Endothelial cell of umbilical vein (primary cell): ENCODE measurements at regions not wholly inside any gene's neighbourhood (a gene's known extent, or its start where the extent isn't known, plus 50 kb on each side); places are given as distances from the start of the nearest gene placed in this dataset.

Experiments
- BruUV-seq: library from RNA; stranded (reverse); fragments of 400-500 nt; replicated peaks from 2 replicates; lab custom pipeline; 2021; lab: Mats Ljungman, UMichigan
- CTCF ChIA-PET: fragments of 300-600, 350-600 bp; sonication (Branson Sonifier 250); formaldehyde crosslinking; loops from one replicate; lab custom pipeline; 2021; ENCODE audit warnings: antibody characterized with exemption, inconsistent platforms; lab: Charles Lee
- POLR2A ChIA-PET: fragments of 300-600, 350-600 bp; sonication (Branson Sonifier 250); formaldehyde crosslinking; loops from one replicate; lab custom pipeline; 2021; ENCODE audit warnings: antibody characterized with exemption, inconsistent platforms; lab: Charles Lee
- DNase-seq: peaks from one replicate; pipeline ENCODE4 v3.0.0-alpha.2; 2011; ENCODE audit warnings: low read depth, low spot score
- FAIRE-seq: peaks from 2 replicates; lab custom pipeline; 2011; peaks lifted over from hg19 to GRCh38; lab: Jason Lieb, UNC
- H2AFZ ChIP-seq: 2 replicates; pipeline ENCODE4 v1.6.0; 2012; ENCODE audit warnings: low read depth, low read length, control low read depth, inconsistent platforms
- H3K27ac ChIP-seq: 2 replicates; pipeline ENCODE4 v1.5.1; 2011; ENCODE audit warnings: low read depth, mild to moderate bottlenecking, control low read depth, low read length, moderate library complexity; ENCODE audit not compliant: insufficient read depth
- H3K27me3 ChIP-seq, 2 experiments: 2 replicates each; pipeline versions ENCODE4 v1.6.0 to v1.6.1; 2011; ENCODE audit warnings: low read length in 2 of 2, mixed read lengths in 1 of 2; ENCODE audit not compliant: control insufficient read depth in 2 of 2, insufficient read depth in 2 of 2
- H3K36me3 ChIP-seq, 2 experiments: 2 replicates in 1 of 2; 3 replicates in 1 of 2; pipeline ENCODE4 v1.5.1; 2011; ENCODE audit warnings: low read length in 2 of 2, mild to moderate bottlenecking in 1 of 2, moderate library complexity in 1 of 2; ENCODE audit not compliant: control insufficient read depth in 2 of 2, insufficient read depth in 2 of 2; ENCODE audit errors: extremely low read depth in 1 of 2
- H3K4me1 ChIP-seq: 3 replicates; pipeline ENCODE4 v1.5.1; 2011; ENCODE audit warnings: mild to moderate bottlenecking, low read length; ENCODE audit not compliant: control insufficient read depth, insufficient read depth; ENCODE audit errors: extremely low read depth
- H3K4me2 ChIP-seq: 2 replicates; pipeline ENCODE4 v1.6.1; 2011; ENCODE audit warnings: low read length, control low read depth, mixed read lengths; ENCODE audit not compliant: insufficient read depth
- H3K4me3 ChIP-seq, 3 experiments: fragments of 200-600 bp in 1 of 3; sonication (generic), shearing (Covaris generic) in 1 of 3; replicated peaks in 1 of 3; 2 replicates each; pipeline ENCODE4 v1.5.1; 2011 to 2016; ENCODE audit warnings: control low read depth in 3 of 3, low read length in 3 of 3, mild to moderate bottlenecking in 2 of 3, inconsistent platforms in 1 of 3, low read depth in 1 of 3, moderate library complexity in 1 of 3; ENCODE audit not compliant: insufficient read depth in 1 of 3
- H3K79me2 ChIP-seq: 2 replicates; pipeline ENCODE4 v1.6.0; 2012; ENCODE audit warnings: low read length, inconsistent platforms; ENCODE audit not compliant: control insufficient read depth, insufficient read depth
- H3K9ac ChIP-seq: replicated peaks from 2 replicates; pipeline ENCODE3; 2011; ENCODE audit warnings: low read length, control low read depth; ENCODE audit not compliant: insufficient read depth; ENCODE audit errors: extremely low read depth
- H3K9me1 ChIP-seq: replicated peaks from 3 replicates; pipeline ENCODE4 v1.6.0; 2011; ENCODE audit warnings: mild to moderate bottlenecking, low read length; ENCODE audit not compliant: control insufficient read depth, insufficient read depth; ENCODE audit errors: extremely low read depth
- H3K9me3 ChIP-seq: replicated peaks from 2 replicates; pipeline ENCODE4 v1.5.1; 2012; ENCODE audit warnings: low read length, inconsistent platforms; ENCODE audit not compliant: control insufficient read depth, insufficient read depth
- H4K20me1 ChIP-seq: replicated peaks from 2 replicates; pipeline ENCODE3; 2011; ENCODE audit warnings: mild to moderate bottlenecking, low read length; ENCODE audit not compliant: control insufficient read depth, insufficient read depth; ENCODE audit errors: extremely low read depth
- CTCF ChIP-seq, 2 donors: IDR thresholded peaks; 1 replicate in 1 of 2; 2 replicates in 1 of 2; pipeline ENCODE4 v1.5.1; 2011; ENCODE audit warnings: low read length in 2 of 2, mild to moderate bottlenecking in 2 of 2, moderate library complexity in 2 of 2, control low read depth in 1 of 2, inconsistent platforms in 1 of 2, low read depth in 1 of 2; ENCODE audit not compliant: insufficient read depth in 1 of 2; ENCODE audit errors: extremely low read depth in 1 of 2
- EZH2 ChIP-seq: IDR thresholded peaks from 2 replicates; pipeline ENCODE4 v1.6.1; 2012; ENCODE audit warnings: borderline replicate concordance, low read depth, mild to moderate bottlenecking, moderate library complexity, low read length, inconsistent platforms; ENCODE audit not compliant: severe bottlenecking
- FOS ChIP-seq: IDR thresholded peaks from 2 replicates; pipeline ENCODE4 v1.6.1; 2011; ENCODE audit warnings: mild to moderate bottlenecking, low read length, moderate library complexity, borderline replicate concordance; ENCODE audit not compliant: insufficient read depth
- GATA2 ChIP-seq: IDR thresholded peaks from 2 replicates; pipeline ENCODE4 v1.7.0; 2011; ENCODE audit warnings: low read depth, mild to moderate bottlenecking, moderate library complexity, mixed read lengths, low read length; ENCODE audit not compliant: insufficient read length, insufficient read depth
- JUN ChIP-seq: IDR thresholded peaks from 2 replicates; pipeline ENCODE4 v1.6.1; 2011; ENCODE audit warnings: borderline replicate concordance, low read depth; ENCODE audit not compliant: insufficient read length, insufficient read depth
- MAX ChIP-seq: IDR thresholded peaks from 2 replicates; pipeline ENCODE4 v1.6.1; 2011; ENCODE audit not compliant: insufficient read depth, insufficient read length
- MYC ChIP-seq: IDR thresholded peaks from one replicate; pipeline ENCODE4 v1.6.1; 2011; ENCODE audit warnings: mild to moderate bottlenecking, low read depth, low read length
- POLR2A ChIP-seq: IDR thresholded peaks from 2 replicates; pipeline ENCODE4 v1.6.1; 2012; ENCODE audit warnings: low read depth, mild to moderate bottlenecking, control low read depth, low read length
- POLR2AphosphoS5 ChIP-seq: IDR thresholded peaks from 2 replicates; pipeline ENCODE4 v1.6.1; 2012; ENCODE audit warnings: low read depth, mild to moderate bottlenecking, control low read depth, low read length, moderate library complexity; ENCODE audit not compliant: insufficient read depth
- dilution Hi-C: fragments of 300-500 bp; cut with MboI; formaldehyde crosslinking; loops from one replicate; pipeline ENCODE4 v1.15.0; 2019; ENCODE audit warnings: low sequenced_read_pairs; ENCODE audit not compliant: extremely low pct_ligation_motif_present
- intact Hi-C: fragments of 100-400 bp; cut with micrococcal nuclease; formaldehyde crosslinking; loops from one replicate; pipeline ENCODE4 v1.10.0; 2022

GRCh38 chr2:211174021-211174420 is 617.6 kb downstream of the CPS1 start:
- Histone ChIP-seq H4K20me1 (no peaks in the 10 kb centered on the region), H3K9me3 (no peaks in the 10 kb centered on the region), H3K36me3 (no peaks in the 10 kb centered on the region), H3K4me1 (no peaks in the 10 kb centered on the region), H3K9me1 (no peaks in the 10 kb centered on the region), H2AFZ (no peak overlapping the region), H3K4me2 (no peak overlapping the region), H3K79me2 (no peaks in the 10 kb centered on the region), H3K27me3 (no peaks in the 10 kb centered on the region), H3K9ac (no peak overlapping the region), H3K27ac (no peak overlapping the region), H3K4me3 (no peak overlapping the region)
- POLR2A ChIA-PET: no interaction called here
- intact Hi-C loops (no loop called here), dilution Hi-C loops (no loop called here)
- no TSS peak for BruUV-seq
- no peak for TF ChIP-seq MAX
- TF ChIP-seq MYC: no peak
- TF ChIP-seq POLR2A: no peak
- TF ChIP-seq GATA2: no peak
- no peak for TF ChIP-seq POLR2AphosphoS5
- TF ChIP-seq EZH2: no peak
- TF ChIP-seq JUN: no peak
- TF ChIP-seq FOS: no peak
- no peak for TF ChIP-seq CTCF (IDR thresholded peaks at IDR 0.05; ENCODE audit: extremely low read depth in 1 of 2, insufficient read depth in 1 of 2, low read depth in 1 of 2, low read length in 2 of 2)
- CTCF ChIA-PET: no interaction called here
- FAIRE-seq (no peak), DNase-seq (no peak)
